SU-DHL-6 (cell line): ENCODE measurements at regions not wholly inside any gene's neighbourhood (a gene's known extent, or its start where the extent isn't known, plus 50 kb on each side); places are given as distances from the start of the nearest gene placed in this dataset.
A peak's percentile ranks its signal among the peaks of the same experiment; 100 is the strongest.

Source experiments
- H2AFZ ChIP-seq: fragments of 200-600 bp; sonication (generic); 2 replicates; pipeline ENCODE4 v1.6.1; 2014; ENCODE audit warnings: low read depth, mild to moderate bottlenecking, moderate library complexity, mixed read lengths, antibody characterized with exemption, low read length; ENCODE audit not compliant: severe bottlenecking
- H3F3A ChIP-seq: fragments of 200-600 bp; shearing (Covaris generic); 2 replicates; pipeline ENCODE4 v1.6.0; 2016; ENCODE audit warnings: antibody characterized with exemption, mild to moderate bottlenecking; ENCODE audit not compliant: insufficient read depth
- H3K27ac ChIP-seq: fragments of 200-600 bp; sonication (generic); 2 replicates; pipeline ENCODE4 v1.5.1; 2016; ENCODE audit warnings: low read depth, mild to moderate bottlenecking, low read length, moderate library complexity, mixed read lengths
- H3K27me3 ChIP-seq: fragments of 200-600 bp; sonication (generic), shearing (Covaris generic); 2 replicates; pipeline ENCODE4 v1.6.0; 2014; ENCODE audit warnings: mild to moderate bottlenecking, low read length
- H3K36me3 ChIP-seq: fragments of 200-600 bp; sonication (generic); 2 replicates; pipeline ENCODE4 v1.6.1; 2014; ENCODE audit warnings: mild to moderate bottlenecking, low read length, mixed read lengths
- H3K4me2 ChIP-seq: fragments of 300-600, 200-600 bp; shearing (Covaris generic), sonication (generic); 2 replicates; pipeline ENCODE4 v1.6.0; 2014; ENCODE audit warnings: low read length, low read depth, mild to moderate bottlenecking; ENCODE audit not compliant: poor library complexity, severe bottlenecking
- H3K4me3 ChIP-seq: fragments of 200-600 bp; sonication (generic); 2 replicates; pipeline ENCODE4 v1.5.1; 2014; ENCODE audit warnings: antibody characterized with exemption, low read length, mild to moderate bottlenecking, mixed read lengths; ENCODE audit not compliant: insufficient read depth, poor library complexity, severe bottlenecking
- H3K79me2 ChIP-seq: fragments of 200-600 bp; sonication (generic); 2 replicates; pipeline ENCODE4 v1.6.1; 2014; ENCODE audit warnings: mild to moderate bottlenecking, low read length, moderate library complexity; ENCODE audit not compliant: insufficient read depth
- H3K9ac ChIP-seq: fragments of 200-600 bp; sonication (generic); 2 replicates; pipeline ENCODE4 v1.7.0; 2014; ENCODE audit warnings: mild to moderate bottlenecking, low read length
- H3K9me2 ChIP-seq: fragments of 200-600 bp; sonication (generic); replicated peaks from 2 replicates; pipeline ENCODE4 v1.6.1; 2014; ENCODE audit warnings: low read length; ENCODE audit not compliant: insufficient read depth
- H3K9me3 ChIP-seq: fragments of 200-600 bp; sonication (generic); 2 replicates; pipeline ENCODE4 v1.6.1; 2014; ENCODE audit warnings: low read length, mixed read lengths; ENCODE audit not compliant: insufficient read depth
- H4K20me1 ChIP-seq: fragments of 200-600 bp; sonication (generic); 2 replicates; pipeline ENCODE4 v1.6.1; 2014; ENCODE audit warnings: low read depth, mild to moderate bottlenecking, antibody characterized with exemption, low read length, moderate library complexity, mixed read lengths
- CTCF ChIP-seq: fragments of 200-600 bp; sonication (generic); IDR thresholded peaks from one replicate; pipeline ENCODE4 v1.5.1; 2017; ENCODE audit warnings: antibody characterized with exemption, mild to moderate bottlenecking, low read length, moderate library complexity; ENCODE audit not compliant: insufficient read depth, poor library complexity, severe bottlenecking
- EZH2phosphoT487 ChIP-seq: fragments of 200-600 bp; sonication (generic), shearing (Covaris generic); conservative IDR thresholded peaks from 2 replicates; pipeline ENCODE4 v1.6.1; 2018; ENCODE audit warnings: mild to moderate bottlenecking, antibody characterized with exemption, low read length, moderate library complexity, mixed read lengths

- no peaks in the 10 kb centered on the region for H3K9me2 ChIP-seq
- TF ChIP-seq CTCF (no peak), EZH2phosphoT487 (no peak)
- H3K9me3 ChIP-seq, result no peaks in the 10 kb centered on the region
- H3K79me2 ChIP-seq, result peaks cover 37% of the 10 kb centered on the region
- no peaks in the 10 kb centered on the region for H3K36me3 ChIP-seq
- peak overlapping the region; percentile 59 for H3K4me3 ChIP-seq
- H3F3A ChIP-seq, result peaks cover 88% of the 10 kb centered on the region
- peak overlapping the region; percentile 99 for H3K27ac ChIP-seq
- no peaks in the 10 kb centered on the region for H4K20me1 ChIP-seq
- peak overlapping the region; percentile 90 for H3K9ac ChIP-seq
- H3K4me2 ChIP-seq, result peak overlapping the region; percentile 93
- no peaks in the 10 kb centered on the region for H3K27me3 ChIP-seq
- H2AFZ ChIP-seq, result no peak overlapping the region
Observed at GRCh38 chr3:187942658-187943241, 197.5 kb upstream of the BCL6 start.

GRCh38 chr3:187943677-187944389 lies 198.6 kb upstream of the BCL6 start:
- Histone ChIP-seq H3K79me2 (peaks cover 39% of the 10 kb centered on the region), H3K9me2 (no peaks in the 10 kb centered on the region), H3K4me3 (peak overlapping the region; percentile 59), H4K20me1 (no peaks in the 10 kb centered on the region), H3F3A (peaks cover 78% of the 10 kb centered on the region), H3K9ac (peak overlapping the region; percentile 90), H3K9me3 (no peaks in the 10 kb centered on the region), H3K36me3 (no peaks in the 10 kb centered on the region), H3K4me2 (peak overlapping the region; percentile 93), H2AFZ (no peak overlapping the region), H3K27ac (peak overlapping the region; percentile 99), H3K27me3 (no peaks in the 10 kb centered on the region)
- no peak for TF ChIP-seq CTCF
- TF ChIP-seq EZH2phosphoT487, result no peak

GRCh38 chr3:187944390-187945179 lies 199.3 kb upstream of the BCL6 start:
- H4K20me1 ChIP-seq, result no peaks in the 10 kb centered on the region
- peaks cover 73% of the 10 kb centered on the region for H3F3A ChIP-seq
- H3K79me2 ChIP-seq, result peaks cover 35% of the 10 kb centered on the region
- H2AFZ ChIP-seq, result no peak overlapping the region
- peak overlapping the region; percentile 93 for H3K4me2 ChIP-seq
- TF ChIP-seq CTCF (no peak), EZH2phosphoT487 (no peak)
- peak overlapping the region; percentile 59 for H3K4me3 ChIP-seq
- no peaks in the 10 kb centered on the region for H3K27me3 ChIP-seq
- H3K9ac ChIP-seq, result peak overlapping the region; percentile 90
- no peaks in the 10 kb centered on the region for H3K9me2 ChIP-seq
- H3K36me3 ChIP-seq, result no peaks in the 10 kb centered on the region
- peak overlapping the region; percentile 99 for H3K27ac ChIP-seq
- no peaks in the 10 kb centered on the region for H3K9me3 ChIP-seq
